ENCODE measurements at regions not wholly inside any gene's neighbourhood (a gene's known extent, or its start where the extent isn't known, plus 50 kb on each side); places are given as distances from the start of the nearest gene placed in this dataset.
"Not testable (repeated sequence)": the region's sequence is repeated elsewhere in the genome, so short reads cannot be mapped to it uniquely, and the experiment has no call there.

DNA sequence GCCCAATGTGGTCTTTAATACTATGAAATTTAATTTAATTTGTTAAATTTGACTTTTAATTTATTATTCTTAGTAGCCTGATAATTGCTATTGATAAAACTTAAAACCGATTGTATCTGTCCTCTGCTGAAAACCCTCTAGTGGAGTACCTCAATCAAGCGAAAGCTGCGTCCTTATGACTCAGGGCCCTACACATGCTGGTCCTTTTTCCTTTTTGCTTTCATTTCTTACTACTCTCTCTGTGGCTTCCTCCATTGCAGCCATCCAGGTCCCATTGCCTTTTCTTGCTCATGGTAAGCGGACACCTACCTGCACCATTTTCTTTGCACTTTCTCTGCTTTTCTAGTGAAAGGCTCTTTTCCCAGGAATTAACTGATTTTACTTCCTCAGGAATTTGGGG, 301.1 kb downstream of the INHBA start:
- Histone ChIP-seq H3K9me3 (no peaks in the 10 kb centered on the region), H3K4me1 (no peaks in the 10 kb centered on the region), H3K27me3 (no peaks in the 10 kb centered on the region), H3K36me3 (no peaks in the 10 kb centered on the region), H3K4me3 (no peak overlapping the region), H3K27ac (no peak overlapping the region)
- TF ChIP-seq POLR2A (IDR thresholded peaks at IDR 0.05), result no peak
- WGBS, result 87% methylated on average over 4 of the region's 4 CpGs
- DNase-seq (ENCODE audit: low spot score in 2 of 2), result no peak

DNA sequence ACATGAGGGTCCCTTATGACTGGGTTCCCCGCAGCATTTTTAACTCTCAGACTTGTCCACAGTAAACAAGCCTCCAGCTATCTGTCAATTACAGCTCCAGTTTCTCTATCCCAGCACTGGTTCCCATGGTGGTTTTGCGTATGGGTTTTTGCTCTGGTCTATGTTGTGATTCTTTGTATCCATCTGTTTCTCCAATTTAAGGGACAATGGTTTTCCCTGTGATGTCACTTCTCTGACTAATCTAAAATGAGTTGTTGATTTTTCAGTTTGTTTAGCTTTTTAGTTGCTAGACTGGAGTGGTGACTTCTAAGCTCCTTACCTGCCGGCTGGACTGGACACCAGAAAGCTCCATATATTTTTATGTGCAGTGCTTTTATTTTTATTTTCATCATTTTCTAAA, 303.7 kb downstream of the INHBA start:
- no peak for DNase-seq (ENCODE audit: low spot score in 2 of 2)
- WGBS, result 84% methylated on average over 3 of the region's 3 CpGs
- no peaks in the 10 kb centered on the region for H3K36me3 ChIP-seq

GRCh38 chr7:41391818-41392217, 311.1 kb downstream of the INHBA start:
- Histone ChIP-seq H3K36me3 (no peaks in the 10 kb centered on the region), H3K9me3 (no peaks in the 10 kb centered on the region), H3K4me3 (no peak overlapping the region), H3K27me3 (no peaks in the 10 kb centered on the region), H3K4me1 (no peaks in the 10 kb centered on the region), H3K27ac (no peak overlapping the region)
- TF ChIP-seq, protein P1, sequence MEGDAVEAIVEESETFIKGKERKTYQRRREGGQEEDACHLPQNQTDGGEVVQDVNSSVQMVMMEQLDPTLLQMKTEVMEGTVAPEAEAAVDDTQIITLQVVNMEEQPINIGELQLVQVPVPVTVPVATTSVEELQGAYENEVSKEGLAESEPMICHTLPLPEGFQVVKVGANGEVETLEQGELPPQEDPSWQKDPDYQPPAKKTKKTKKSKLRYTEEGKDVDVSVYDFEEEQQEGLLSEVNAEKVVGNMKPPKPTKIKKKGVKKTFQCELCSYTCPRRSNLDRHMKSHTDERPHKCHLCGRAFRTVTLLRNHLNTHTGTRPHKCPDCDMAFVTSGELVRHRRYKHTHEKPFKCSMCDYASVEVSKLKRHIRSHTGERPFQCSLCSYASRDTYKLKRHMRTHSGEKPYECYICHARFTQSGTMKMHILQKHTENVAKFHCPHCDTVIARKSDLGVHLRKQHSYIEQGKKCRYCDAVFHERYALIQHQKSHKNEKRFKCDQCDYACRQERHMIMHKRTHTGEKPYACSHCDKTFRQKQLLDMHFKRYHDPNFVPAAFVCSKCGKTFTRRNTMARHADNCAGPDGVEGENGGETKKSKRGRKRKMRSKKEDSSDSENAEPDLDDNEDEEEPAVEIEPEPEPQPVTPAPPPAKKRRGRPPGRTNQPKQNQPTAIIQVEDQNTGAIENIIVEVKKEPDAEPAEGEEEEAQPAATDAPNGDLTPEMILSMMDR (IDR thresholded peaks at IDR 0.05), result no peak
- TF ChIP-seq POLR2AphosphoS5 (IDR thresholded peaks at IDR 0.05), result no peak
- TF ChIP-seq POLR2A (IDR thresholded peaks at IDR 0.05), result no peak
- no peak for TF ChIP-seq EP300 (IDR thresholded peaks at IDR 0.05)
- DNase-seq (ENCODE audit: low spot score in 2 of 2), result no peak
- 80% methylated on average over 3 of the region's 3 CpGs for WGBS

More for the DNA sequence above, 303.7 kb downstream of the INHBA start:
- no peaks in the 10 kb centered on the region for H3K27me3 ChIP-seq
- H3K4me3 ChIP-seq, result no peak overlapping the region
- no peak overlapping the region for H3K27ac ChIP-seq
- no peaks in the 10 kb centered on the region for H3K4me1 ChIP-seq
- no peaks in the 10 kb centered on the region for H3K9me3 ChIP-seq
- TF ChIP-seq POLR2AphosphoS5 (IDR thresholded peaks at IDR 0.05) (no peak), POLR2A (IDR thresholded peaks at IDR 0.05) (no peak), EP300 (IDR thresholded peaks at IDR 0.05) (no peak)
- TF ChIP-seq, protein P1 (IDR thresholded peaks at IDR 0.05), result no peak

- H3K27ac ChIP-seq; H3K4me1 ChIP-seq; H3K4me3 ChIP-seq; H3K36me3 ChIP-seq; H3K27me3 ChIP-seq; H3K9me3 ChIP-seq; DNase-seq (ENCODE audit: low spot score in 2 of 2): not testable (repeated sequence)
- WGBS, result 98% methylated on average over 3 of the region's 3 CpGs
Measured at GRCh38 chr7:41388933-41389332, 314.0 kb downstream of the INHBA start.

DNA sequence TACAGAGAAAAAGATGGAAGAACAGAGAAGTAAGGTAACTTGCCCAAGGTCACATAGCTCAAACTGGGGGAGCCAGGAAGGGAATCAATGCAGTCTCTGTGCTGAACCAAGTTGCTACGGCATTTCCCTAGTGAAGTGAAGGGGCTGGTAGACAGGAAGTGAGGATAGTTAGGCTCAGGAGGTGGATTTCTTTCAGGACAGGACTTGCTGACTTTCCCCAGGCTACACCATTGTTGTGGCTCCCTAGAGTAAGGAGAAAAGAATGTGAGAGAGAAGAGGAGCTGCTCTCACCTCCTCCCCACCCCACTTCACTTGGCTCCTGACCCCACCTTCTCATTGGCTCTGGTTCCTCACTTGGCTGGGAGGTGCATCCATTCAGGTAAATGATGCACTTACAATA, 316.9 kb downstream of the INHBA start:
- Histone ChIP-seq H3K9me3 (no peaks in the 10 kb centered on the region), H3K4me3 (no peak overlapping the region), H3K27me3 (no peaks in the 10 kb centered on the region), H3K36me3 (no peaks in the 10 kb centered on the region), H3K4me1 (no peaks in the 10 kb centered on the region), H3K27ac (no peak overlapping the region)
- no peak for DNase-seq (ENCODE audit: low spot score in 2 of 2)
- 29% methylated on average over 1 of the region's 1 CpG for WGBS
- no peak for TF ChIP-seq EP300 (IDR thresholded peaks at IDR 0.05)
- TF ChIP-seq POLR2AphosphoS5 (IDR thresholded peaks at IDR 0.05), result no peak
- TF ChIP-seq, protein P1 (IDR thresholded peaks at IDR 0.05), result no peak
- TF ChIP-seq POLR2A (IDR thresholded peaks at IDR 0.05), result no peak

- TF ChIP-seq, protein P1 (IDR thresholded peaks at IDR 0.05), result no peak
- TF ChIP-seq EP300 (IDR thresholded peaks at IDR 0.05) (no peak), POLR2A (IDR thresholded peaks at IDR 0.05) (no peak), POLR2AphosphoS5 (IDR thresholded peaks at IDR 0.05) (no peak)
- H3K4me3 ChIP-seq, result no peak overlapping the region
- no peaks in the 10 kb centered on the region for H3K36me3 ChIP-seq
- no peak overlapping the region for H3K27ac ChIP-seq
- no peaks in the 10 kb centered on the region for H3K27me3 ChIP-seq
- WGBS, result 96% methylated on average over 12 of the region's 12 CpGs
- no peak for DNase-seq (ENCODE audit: low spot score in 2 of 2)
- H3K4me1 ChIP-seq, result no peaks in the 10 kb centered on the region
- H3K9me3 ChIP-seq, result no peaks in the 10 kb centered on the region
Measured at GRCh38 chr7:41384418-41384817, 318.5 kb downstream of the INHBA start.

All from suprapubic skin (tissue), 4 donors.